Glutamatergic neuron (in vitro differentiated cells): ENCODE measurements at regions not wholly inside any gene's neighbourhood (a gene's known extent, or its start where the extent isn't known, plus 50 kb on each side); places are given as distances from the start of the nearest gene placed in this dataset.

ENCODE experiments used
- DNase-seq: peaks from one replicate; pipeline ENCODE4 v3.0.0; 2022
- H3K27ac Mint-ChIP-seq: one replicate; pipeline ENCODE4 v1.8.0; 2020; ENCODE audit warnings: mild to moderate bottlenecking, mixed read lengths, inconsistent platforms; ENCODE audit not compliant: unreplicated experiment
- H3K27me3 Mint-ChIP-seq: one replicate; pipeline ENCODE4 v1.8.0; 2020; ENCODE audit warnings: mild to moderate bottlenecking, moderate library complexity, mixed read lengths, inconsistent platforms; ENCODE audit not compliant: unreplicated experiment
- H3K36me3 Mint-ChIP-seq: one replicate; pipeline ENCODE4 v1.8.0; 2020; ENCODE audit warnings: mild to moderate bottlenecking, mixed read lengths, inconsistent platforms; ENCODE audit not compliant: unreplicated experiment
- H3K4me1 Mint-ChIP-seq: one replicate; pipeline ENCODE4 v1.8.0; 2020; ENCODE audit warnings: mild to moderate bottlenecking, low read depth, mixed read lengths, inconsistent platforms; ENCODE audit not compliant: unreplicated experiment
- H3K4me3 Mint-ChIP-seq: one replicate; pipeline ENCODE4 v1.8.0; 2020; ENCODE audit warnings: mild to moderate bottlenecking, mixed read lengths, inconsistent platforms; ENCODE audit not compliant: unreplicated experiment
- H3K9me3 Mint-ChIP-seq: one replicate; pipeline ENCODE4 v1.8.0; 2020; ENCODE audit warnings: mild to moderate bottlenecking, moderate library complexity, mixed read lengths, inconsistent platforms; ENCODE audit not compliant: unreplicated experiment
- CTCF ChIP-seq: fragments of 200-600 bp; sonication (generic); IDR thresholded peaks from one replicate; pipeline ENCODE4 v1.5.0; 2021; ENCODE audit not compliant: partially characterized antibody, unreplicated experiment

- peaks cover 2% of the 10 kb centered on the region for H3K27me3 Mint-ChIP-seq
- H3K27ac Mint-ChIP-seq, result no peak overlapping the region
- H3K4me3 Mint-ChIP-seq, result no peak overlapping the region
- no peaks in the 10 kb centered on the region for H3K36me3 Mint-ChIP-seq
- no peak for DNase-seq
- H3K9me3 Mint-ChIP-seq, result no peaks in the 10 kb centered on the region
- H3K4me1 Mint-ChIP-seq, result peaks cover 16% of the 10 kb centered on the region
- no peak for TF ChIP-seq CTCF
Observed at GRCh38 chr1:189656628-189657530, 820.8 kb downstream of the BRINP3 start.

GRCh38 chr1:189657715-189658114 is 819.9 kb downstream of the BRINP3 start:
- TF ChIP-seq CTCF, result no peak

GRCh38 chr1:189658381-189658780 is 819.3 kb downstream of the BRINP3 start:
- no peaks in the 10 kb centered on the region for H3K9me3 Mint-ChIP-seq
- TF ChIP-seq CTCF, result no peak
- H3K4me1 Mint-ChIP-seq, result peaks cover 16% of the 10 kb centered on the region
- no peak overlapping the region for H3K4me3 Mint-ChIP-seq
- H3K27me3 Mint-ChIP-seq, result peaks cover 2% of the 10 kb centered on the region
- H3K36me3 Mint-ChIP-seq, result no peaks in the 10 kb centered on the region
- DNase-seq, result no peak
- H3K27ac Mint-ChIP-seq, result no peak overlapping the region

More at GRCh38 chr1:189657715-189658114, 819.9 kb downstream of the BRINP3 start:
- no peaks in the 10 kb centered on the region for H3K36me3 Mint-ChIP-seq
- H3K27me3 Mint-ChIP-seq, result peaks cover 2% of the 10 kb centered on the region
- no peak for DNase-seq
- H3K27ac Mint-ChIP-seq, result no peak overlapping the region
- no peaks in the 10 kb centered on the region for H3K9me3 Mint-ChIP-seq
- H3K4me1 Mint-ChIP-seq, result peaks cover 16% of the 10 kb centered on the region
- H3K4me3 Mint-ChIP-seq, result no peak overlapping the region

- Mint-ChIP-seq H3K9me3 (no peaks in the 10 kb centered on the region), H3K36me3 (no peaks in the 10 kb centered on the region), H3K27me3 (no peaks in the 10 kb centered on the region), H3K4me1 (peaks cover 13% of the 10 kb centered on the region), H3K4me3 (no peak overlapping the region), H3K27ac (no peak overlapping the region)
- TF ChIP-seq CTCF, result no peak
- DNase-seq, result no peak
Observed at GRCh38 chr1:189659731-189660130, 817.9 kb downstream of the BRINP3 start.

- no peak for TF ChIP-seq CTCF
- H3K27me3 Mint-ChIP-seq, result no peaks in the 10 kb centered on the region
- no peak for DNase-seq
- no peak overlapping the region for H3K4me3 Mint-ChIP-seq
- no peaks in the 10 kb centered on the region for H3K9me3 Mint-ChIP-seq
- H3K27ac Mint-ChIP-seq, result no peak overlapping the region
- peaks cover 3% of the 10 kb centered on the region for H3K4me1 Mint-ChIP-seq
- no peaks in the 10 kb centered on the region for H3K36me3 Mint-ChIP-seq
Observed at GRCh38 chr1:189662190-189662589, 815.5 kb downstream of the BRINP3 start.
